GM19035 (cell line): ENCODE measurements at regions not wholly inside any gene's neighbourhood (a gene's known extent, or its start where the extent isn't known, plus 50 kb on each side); places are given as distances from the start of the nearest gene placed in this dataset.
"Not testable (repeated sequence)": the region's sequence is repeated elsewhere in the genome, so short reads cannot be mapped to it uniquely, and the experiment has no call there.

ENCODE experiments used
- ATAC-seq: cut with Tn5 transposase; IDR thresholded peaks from one replicate; pipeline ENCODE4 v1.9.1; 2021; ENCODE audit not compliant: unreplicated experiment

DNA sequence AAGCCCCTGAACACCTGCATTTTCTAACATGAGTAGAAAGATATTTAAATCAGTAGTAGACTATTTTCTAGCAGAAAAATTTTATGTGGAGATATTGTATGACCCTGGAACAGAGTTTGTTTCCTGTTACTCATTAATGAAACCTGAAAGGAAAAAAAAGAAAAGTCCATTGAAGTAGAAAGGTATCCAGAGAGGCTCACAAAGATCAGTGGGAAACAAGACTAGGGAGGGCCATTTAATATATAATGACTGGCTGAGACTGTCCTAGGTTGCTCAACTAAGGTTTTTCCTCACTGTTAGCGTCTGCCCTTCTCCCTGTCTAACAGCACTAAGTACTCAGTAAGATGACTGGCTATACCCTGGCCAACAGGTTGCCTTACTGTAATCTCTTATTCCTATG is 788.6 kb downstream of the GLUD2 start:
- ATAC-seq = no peak

DNA sequence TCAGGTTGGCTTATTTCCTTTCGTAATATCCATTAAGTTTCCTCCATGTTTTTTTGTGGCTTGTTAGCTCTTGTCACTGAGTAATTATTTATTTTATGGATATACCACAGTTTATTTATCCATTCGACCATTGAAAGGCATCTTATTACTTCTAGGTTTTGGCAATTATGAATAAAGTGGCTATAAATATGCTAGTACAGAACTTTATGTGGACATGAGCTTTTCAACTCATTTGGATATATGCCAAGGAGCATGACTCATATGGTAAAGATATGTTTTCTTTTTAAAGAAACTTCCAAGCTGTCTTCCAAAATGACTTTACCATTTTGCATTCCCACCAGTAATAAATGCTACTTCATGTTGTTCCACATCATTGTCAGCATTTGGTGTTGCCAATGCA is 803.6 kb downstream of the GLUD2 start:
- no peak for ATAC-seq

DNA sequence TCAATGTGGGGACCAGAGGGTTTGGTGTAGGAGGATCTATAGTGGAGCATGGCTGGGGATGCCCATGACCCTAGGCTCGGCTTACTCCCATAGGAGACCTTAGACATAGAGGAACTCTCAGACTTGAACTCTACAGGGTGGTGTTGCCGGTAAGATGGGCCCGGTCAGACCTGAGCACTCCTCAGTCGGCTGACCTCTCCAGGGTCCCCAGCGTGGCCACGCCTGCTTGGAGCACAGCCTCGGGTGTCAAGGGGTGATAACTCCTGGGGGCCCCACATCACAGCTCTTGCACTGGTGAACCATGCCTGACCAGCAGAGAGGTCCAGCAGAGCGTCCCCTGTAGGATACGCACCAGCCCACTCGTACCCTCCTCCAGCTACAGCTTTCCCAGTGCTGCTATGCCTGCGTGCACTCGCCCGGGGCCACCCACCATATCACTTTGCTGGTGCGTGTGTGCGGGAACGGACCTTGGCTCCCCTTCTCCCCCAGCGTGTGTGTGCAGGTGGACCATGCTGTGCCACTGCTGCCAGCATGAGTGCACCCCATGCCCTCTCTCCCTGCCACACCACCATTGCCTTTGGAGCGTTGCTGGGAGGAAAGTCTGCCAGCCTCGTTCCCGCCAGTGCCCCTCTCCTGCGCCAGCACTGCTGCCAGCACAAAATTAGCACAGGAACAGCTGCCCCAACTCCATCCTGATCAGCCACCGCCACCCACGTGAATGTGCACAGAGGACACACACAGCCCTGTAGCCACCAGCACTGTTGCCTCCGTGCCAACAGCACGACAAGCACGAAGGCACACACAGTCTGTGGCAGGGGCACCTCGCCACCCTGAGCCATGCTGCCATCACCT is 806.6 kb downstream of the GLUD2 start:
- ATAC-seq = no peak

DNA sequence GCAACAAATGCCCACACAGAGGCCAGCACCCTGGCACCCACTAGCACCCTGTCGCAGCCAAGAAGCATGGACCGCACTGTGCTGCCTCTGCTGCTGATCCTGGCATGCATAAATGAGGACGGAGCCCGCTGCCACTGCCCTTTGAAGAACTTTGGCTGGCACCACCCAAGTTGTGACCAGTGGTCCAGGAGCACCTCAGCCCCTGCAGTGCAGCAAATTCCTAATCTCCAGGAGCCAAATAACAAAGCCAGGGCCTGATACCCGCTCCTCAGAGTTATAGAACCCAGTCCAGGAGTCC is 807.2 kb downstream of the GLUD2 start:
- ATAC-seq = no peak

DNA sequence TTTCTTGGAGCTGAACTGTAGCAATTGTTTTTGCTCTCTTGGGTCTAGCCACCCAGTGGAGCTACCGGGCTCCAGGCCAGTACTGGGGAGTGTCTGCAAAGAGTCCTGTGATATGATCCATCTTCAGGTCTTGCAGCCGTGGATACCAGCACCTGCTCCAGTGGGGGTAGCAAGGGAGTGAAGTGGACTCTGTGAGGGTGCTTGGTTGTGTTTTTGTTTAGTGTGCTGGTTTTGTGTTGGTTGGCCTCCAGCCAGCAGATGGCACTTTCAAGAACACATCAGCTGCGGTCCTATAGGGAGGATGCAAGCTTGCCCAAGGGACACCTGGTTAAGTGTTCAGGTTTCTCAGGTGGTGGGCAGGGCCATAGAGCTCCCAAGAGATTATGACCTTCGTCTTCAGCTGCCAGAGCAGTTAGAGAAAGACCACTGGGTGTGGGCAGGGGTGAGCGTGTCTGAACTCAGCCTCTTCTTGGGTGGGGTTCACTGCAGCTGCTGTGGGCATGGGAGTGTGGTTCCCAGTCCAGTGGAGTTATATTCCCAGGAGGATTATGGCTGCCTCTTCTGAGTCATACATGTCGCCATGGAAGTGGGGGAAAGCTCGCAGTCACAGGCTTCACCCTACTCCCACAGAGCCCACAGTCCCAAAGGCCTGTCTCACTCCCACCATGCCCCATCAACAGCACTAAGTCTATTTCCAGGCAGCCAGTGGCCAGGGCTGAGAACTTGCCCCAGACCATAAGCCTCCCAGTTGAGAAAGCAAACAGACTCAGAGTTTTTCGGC is 811.6 kb downstream of the GLUD2 start:
- no peak for ATAC-seq

DNA sequence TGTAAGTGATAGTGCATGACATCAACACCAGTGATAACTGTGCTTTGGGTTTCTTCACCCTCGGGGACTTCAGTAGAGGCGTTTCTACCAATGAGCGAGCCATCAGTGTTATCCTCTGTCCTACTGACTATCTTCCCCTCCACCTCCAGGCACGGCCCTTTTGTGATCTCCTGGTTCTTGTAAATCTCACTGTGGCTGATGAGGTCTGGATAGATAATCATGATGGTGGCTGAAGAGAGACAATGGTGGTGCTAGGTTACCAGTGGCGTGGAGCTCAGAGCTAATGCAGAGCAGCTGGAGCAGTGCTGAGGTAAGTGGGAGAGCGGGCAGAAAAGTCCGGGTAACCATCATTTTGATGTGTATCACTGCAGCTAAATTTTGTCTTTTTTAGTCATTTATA is 816.6 kb downstream of the GLUD2 start:
- no peak for ATAC-seq

DNA sequence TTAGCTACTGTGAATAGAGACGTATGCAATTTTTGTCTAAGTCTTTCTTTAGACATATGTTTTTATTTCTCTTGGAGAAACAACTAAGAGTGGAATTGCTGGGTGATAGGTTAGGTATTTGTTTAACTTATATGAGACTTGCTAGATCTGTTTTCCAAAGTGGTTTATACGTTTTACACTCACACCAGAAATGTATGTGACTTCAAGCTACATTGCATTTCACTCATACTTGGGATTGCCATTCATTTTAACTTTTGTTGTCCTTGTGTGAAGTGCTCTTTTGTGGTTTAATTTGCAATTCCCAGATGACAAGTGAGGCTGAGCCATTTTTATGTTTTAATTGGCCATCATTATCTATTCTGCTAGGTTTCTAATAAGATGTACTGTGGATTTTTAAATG is 817.2 kb downstream of the GLUD2 start:
- ATAC-seq = no peak

DNA sequence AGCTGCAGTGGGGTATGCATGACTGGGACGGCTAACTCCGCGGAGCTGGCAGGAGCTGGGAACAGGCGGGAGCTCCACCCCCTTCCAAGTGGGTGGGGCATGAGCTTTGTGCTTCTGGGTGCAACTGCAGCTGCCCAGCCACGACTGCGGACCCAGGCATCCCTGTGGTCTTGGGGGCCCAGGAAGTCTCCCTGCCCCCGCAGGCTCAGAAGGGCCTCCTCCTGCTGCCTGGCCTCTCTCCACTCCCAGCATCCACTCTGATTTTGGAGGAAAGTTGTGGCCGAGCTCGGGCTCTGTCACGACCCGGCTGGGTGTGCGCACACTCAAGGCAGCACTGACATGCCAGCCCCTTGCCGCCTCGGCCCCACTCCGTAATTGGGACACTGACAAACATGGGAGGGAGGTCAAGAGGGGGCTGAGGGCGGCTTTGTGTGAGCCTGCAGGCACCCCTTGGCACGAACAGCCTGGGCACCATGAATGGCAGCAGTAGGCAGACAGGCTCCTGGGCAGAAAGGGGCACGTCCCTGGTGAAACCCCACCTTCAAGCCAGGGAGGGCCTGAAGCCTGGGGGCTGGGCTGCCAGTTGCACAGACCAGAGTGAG is 822.6 kb downstream of the GLUD2 start:
- no peak for ATAC-seq

DNA sequence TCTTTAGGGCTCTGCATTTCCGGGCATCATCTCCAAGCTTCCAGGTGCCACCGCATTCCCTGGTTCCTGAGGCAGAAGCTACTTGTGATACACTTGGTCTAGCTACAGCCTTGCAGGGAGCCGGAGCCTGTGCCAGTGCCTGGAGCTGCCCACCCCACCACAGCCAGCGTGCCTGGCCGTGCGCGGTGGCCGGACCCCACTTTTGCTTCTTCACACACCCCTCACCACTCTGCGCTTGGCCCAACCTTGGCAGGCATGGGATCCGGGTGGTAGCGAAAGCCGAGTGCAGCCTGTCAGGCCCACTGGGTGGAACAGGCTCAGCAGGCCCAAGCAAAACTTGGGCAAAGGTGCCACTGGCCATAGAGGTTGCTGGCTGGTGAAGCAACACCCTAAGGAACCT is 823.7 kb downstream of the GLUD2 start:
- ATAC-seq = no peak

DNA sequence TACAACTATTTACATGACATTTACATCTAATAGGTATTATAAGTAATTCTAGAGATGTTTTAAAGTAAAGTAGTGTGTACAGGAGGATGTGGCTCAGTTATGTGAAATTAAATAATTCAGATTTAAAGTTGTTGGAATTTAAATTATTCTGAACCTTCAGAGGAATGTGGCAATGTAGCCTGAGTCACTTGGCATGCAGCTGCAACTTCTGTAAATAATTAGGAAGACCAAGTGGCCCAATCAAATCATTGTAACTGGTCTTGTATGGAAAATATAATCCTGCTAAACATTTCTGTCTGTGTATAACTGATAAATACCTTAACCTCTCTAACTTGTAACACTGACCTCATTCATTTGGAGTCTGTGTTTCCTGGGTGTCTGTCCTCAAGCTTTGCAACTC is 828.9 kb downstream of the GLUD2 start:
- no peak for ATAC-seq

DNA sequence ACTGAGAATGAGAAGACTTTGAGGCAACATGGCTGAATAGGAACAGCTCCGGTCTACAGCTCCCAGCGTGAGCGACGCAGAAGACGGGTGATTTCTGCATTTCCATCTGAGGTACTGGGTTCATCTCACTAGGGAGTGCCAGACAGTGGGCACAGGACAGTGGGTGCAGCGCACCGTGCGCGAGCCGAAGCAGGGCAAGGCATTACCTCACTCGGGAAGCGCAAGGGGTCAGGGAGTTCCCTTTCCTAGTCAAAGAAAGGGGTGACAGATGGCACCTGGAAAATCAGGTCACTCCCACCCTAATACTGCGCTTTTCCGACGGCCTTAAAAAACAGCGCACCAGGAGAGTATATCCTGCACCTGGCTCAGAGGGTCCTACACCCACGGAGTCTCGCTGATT is 829.9 kb downstream of the GLUD2 start:
- ATAC-seq = not testable (repeated sequence)

DNA sequence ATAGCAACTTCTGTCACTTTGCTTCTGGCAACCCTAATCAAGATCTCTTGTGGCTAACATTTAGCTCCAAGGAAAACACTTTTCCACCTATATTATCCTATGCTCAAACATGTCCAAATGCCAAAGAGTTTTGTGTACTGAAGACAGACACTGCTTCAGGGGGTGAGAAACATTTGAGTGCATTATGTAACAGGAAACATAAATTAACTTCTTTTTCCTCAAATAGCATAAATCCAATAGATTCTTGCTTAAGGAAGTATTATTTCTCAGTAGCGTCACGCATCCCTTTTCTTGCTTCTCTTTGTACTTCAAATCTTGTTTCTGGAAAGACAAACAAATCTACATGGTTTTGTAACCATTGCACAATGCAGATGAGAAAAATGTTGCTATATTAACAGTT is 839.1 kb downstream of the GLUD2 start:
- no peak for ATAC-seq

DNA sequence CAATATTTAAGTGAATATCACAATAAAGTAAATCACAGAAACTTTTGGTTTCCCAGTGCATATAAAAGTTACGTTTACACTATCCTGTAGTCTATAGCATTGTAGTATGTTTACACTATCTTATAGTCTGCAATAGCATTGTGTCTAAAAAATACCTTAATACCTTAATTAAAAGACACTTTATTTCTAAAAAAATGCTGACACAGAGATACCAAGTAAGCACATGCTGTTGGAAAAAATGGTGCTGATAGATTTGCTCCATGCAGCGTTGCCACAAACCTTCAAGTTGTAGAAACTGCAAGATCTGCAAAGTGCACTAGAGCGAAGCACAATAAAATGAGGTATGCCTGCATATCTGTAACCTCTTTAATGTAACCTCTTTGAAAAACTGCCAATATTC is 847.3 kb downstream of the GLUD2 start:
- ATAC-seq = no peak

DNA sequence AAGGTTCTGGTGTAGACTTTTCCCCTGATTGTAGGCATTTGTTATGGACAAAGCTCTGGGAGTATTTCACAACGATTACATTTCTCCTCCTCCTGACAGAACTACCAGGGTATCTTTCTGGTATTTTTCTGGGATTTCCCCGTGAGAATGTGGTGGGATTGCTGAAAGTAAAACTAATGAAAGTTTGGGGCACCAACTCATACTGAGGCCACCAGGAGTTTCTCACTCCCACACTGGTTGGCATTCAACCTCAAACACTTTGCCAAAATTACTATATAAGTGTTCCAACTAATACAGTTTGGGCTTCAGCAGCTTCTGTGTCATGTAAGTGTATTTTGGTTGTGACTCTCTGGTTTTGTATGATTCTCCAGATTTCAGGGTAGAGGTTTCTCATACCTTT is 855.1 kb downstream of the GLUD2 start:
- no peak for ATAC-seq

DNA sequence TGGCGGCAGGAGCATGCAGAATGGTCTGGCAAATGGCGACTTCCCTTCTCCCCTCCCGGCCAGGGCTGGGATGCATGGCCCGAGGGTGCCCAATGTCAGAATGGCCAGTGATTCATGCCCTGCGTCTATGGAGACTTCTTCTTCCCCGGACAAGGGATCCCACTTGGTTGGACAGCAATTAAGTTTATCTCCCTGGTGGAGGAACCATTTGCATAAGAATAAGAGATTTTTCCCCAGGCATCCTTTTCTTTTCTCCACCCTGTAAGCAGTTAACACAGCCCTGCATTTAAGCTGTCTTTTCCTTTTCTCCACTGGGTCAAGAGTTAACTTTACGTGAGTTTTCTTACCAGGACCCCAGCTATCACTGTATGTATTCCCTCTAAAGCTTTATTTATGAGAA is 856.6 kb downstream of the GLUD2 start:
- ATAC-seq = no peak

DNA sequence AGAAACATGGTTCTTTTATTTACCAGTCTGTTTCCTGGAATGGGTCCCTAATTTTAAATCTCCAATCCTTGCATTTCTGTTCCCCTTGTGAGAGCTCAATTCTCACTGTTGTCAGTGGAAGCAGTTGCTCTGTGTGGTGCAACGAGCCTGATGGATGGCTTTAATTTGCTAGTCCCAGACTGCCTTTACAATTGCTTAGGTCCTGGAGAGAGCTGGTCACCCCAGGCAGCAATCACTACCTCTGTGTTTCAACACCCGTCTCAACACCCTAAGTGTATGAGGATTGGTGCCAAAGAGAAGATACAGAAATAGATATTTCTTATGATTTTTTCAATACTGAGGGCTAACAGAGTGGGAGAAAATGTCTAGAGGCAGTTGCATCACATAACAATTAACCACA is 873.8 kb downstream of the GLUD2 start:
- no peak for ATAC-seq

DNA sequence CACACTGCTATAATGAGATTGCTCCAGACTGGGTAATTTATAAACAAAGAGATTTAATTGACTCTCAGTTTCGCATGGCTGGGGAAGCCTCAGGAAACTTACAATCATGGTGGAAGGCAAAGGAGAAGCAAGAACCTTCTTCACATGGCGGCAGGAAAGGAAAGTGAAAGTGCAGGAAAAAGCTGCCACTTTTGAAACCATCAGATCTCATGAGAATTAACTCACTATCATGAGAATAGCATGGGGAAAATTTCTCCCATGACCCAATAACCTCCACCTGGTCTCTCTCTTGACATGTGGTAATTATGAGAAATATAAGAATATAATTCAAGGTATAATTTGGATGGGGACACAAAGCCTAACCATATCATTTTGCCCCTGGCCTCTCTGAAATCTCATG is 884.2 kb downstream of the GLUD2 start:
- ATAC-seq = no peak

DNA sequence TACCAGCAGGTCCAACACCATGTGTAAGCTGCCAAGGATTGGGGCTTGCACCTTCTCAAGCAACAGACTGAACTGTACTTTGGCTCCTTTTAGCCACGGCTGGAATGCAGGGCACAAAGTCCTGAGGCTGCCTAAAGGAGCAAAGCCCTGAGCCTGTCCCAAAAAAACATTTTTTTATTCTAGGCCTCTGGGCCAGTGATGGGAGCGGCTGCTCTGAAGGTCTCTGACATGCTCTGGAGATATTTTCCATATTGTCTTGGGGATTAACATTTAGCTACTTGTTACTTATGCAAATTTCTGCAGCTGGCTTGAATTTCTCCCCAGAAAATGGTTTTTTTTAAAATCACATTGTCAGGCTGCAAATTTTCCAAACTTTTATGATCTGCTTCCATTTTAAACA is 885.3 kb downstream of the GLUD2 start:
- ATAC-seq = no peak

DNA sequence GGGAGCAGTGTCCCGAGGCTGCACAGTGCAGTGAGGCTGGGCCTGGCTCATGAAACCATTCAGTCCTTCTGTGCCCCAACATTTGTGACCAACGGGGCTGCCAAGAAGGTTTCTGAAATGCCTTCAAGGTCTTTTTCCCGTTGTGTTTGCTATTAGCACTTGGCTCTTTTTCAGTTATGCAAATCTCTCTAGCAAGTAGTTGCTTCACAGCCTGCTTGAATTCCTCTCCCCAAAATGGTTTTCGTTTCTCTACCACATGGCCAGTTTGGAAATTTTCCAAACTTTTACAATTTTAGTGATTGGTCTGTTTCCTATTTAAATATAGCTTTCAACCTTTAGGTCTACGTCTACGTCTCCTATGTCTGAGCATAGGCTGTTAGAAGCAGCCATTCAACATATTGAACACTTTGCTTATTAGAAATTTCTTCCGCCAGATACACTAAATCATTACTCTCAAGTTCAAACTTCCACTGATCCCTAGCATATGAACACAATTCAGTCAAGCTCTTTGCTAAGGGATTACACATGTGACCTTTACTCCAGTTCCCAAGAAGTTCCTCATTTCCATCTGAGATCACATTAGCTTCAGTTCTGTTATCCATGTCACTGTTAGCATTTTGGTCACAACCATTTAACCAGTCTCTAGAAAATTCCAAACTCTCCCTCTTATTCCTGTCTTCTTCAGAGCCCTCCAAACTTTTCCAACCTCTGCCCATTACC is 901.8 kb downstream of the GLUD2 start:
- no peak for ATAC-seq

DNA sequence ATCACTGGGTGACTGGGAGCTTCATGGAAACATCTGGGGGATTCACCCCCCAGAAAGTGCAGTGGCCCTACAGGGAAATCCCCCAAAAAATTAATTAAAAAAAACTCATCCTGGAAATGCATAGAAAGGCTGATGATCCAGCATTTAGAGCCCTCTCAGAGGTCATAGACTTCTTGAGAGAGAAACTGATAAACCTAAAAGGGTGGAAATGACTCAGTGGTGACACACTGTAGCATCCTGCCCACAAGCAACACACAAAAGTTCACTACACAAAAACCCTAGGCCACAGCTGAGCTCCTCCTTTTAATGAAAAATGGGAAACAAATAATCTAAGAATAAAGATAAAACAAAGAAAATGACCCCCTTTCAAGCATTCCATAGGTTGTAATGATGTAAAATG is 911.5 kb downstream of the GLUD2 start:
- no peak for ATAC-seq

DNA sequence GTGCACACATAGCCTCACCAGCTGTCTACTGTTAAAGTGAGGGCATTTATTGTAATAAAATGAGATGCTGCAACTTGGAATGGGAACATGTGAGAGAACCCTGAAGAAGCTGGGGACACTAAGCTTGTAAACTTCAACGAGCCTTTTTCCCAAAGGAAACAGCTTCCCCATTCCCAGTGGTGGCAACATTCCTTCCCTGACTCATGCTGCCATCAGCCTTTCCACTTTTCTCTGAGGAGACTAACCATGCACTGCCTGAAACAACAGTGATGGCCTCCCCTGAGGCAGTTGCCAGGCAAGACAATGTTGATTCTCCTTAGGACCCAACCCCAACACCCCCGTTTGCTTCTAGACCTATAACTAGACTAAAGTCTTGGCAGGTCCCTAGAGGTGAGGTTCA is 928.3 kb downstream of the GLUD2 start:
- ATAC-seq = no peak

DNA sequence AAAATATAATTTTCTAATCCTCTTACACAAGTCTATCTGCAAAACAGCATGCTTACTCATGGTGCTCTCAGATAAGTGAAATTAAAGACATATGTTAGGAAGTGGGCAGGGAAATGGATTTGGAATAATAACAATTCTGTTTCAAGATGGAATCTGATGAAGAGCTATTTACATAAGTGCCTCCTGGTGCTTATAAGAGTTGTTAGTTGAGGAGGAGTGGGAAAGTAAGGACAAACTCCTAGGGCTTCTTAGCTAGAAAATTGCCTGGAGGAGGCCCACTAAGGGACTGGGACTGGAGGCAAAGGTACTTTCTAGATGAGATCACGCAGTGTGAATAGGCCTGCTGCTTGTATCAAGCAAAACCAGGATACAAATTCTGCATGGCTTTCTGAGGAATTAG is 939.8 kb downstream of the GLUD2 start:
- ATAC-seq = no peak
